HG03354 (cell line): ENCODE measurements at regions not wholly inside any gene's neighbourhood (a gene's known extent, or its start where the extent isn't known, plus 50 kb on each side); places are given as distances from the start of the nearest gene placed in this dataset.

ENCODE experiments used
- ATAC-seq: cut with Tn5 transposase; IDR thresholded peaks from one replicate; pipeline ENCODE4 v1.9.1; 2021; ENCODE audit warnings: mild to moderate bottlenecking; ENCODE audit not compliant: unreplicated experiment, poor library complexity, severe bottlenecking

- ATAC-seq = no peak
Observed at GRCh38 chr10:108690530-108690929, 1232.8 kb downstream of the XPNPEP1 start.

GRCh38 chr10:108689891-108690290 lies 1233.4 kb downstream of the XPNPEP1 start:
- no peak for ATAC-seq

DNA sequence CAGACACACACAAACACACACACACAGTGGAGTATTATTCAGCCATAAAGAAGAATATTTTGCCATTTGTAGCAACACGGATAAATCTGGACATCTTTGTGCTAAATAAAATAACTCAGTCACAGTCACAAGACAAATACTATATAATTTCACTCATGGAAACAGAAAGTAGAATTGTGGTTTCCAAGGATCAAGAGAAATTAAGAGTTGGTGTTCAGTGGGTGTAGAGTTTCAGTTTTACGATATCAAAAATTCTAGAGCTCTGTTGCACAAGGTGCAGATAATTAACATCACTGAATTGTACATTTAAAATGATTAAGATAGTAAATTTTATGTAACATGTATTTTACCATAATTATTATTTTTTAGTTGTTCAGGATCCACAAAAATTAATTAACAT lies 1235.0 kb downstream of the XPNPEP1 start:
- no peak for ATAC-seq

DNA sequence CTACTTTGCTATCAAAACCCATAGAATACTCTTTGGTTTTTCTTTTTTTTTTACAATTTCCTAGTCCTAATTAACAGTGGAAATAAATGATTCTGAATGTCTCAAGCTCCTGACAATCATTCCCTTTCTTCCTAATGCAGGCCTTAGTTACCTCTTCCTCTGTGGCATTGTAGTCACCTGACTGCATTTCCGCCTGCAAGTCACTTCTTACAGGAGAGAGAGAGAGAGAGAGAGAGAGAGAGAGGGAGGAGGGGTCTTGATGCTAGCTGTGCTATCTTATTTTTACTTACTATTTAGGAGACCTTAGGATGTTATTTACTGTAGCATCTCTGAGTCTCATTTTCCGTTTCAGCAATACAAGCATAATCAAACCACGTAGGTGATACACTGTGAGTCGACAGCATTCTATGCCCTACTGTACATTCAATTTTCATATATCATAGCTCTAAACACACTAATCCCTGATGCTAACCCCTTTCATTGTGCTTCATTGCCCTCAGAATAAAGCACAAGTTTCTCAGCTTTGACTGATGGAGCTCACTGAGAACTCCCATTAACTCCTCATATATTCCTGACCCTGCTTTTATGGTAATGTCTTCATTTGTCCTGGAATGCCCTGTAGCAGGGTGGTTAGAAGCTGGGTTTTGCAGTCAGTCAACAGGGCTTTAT lies 1237.3 kb downstream of the XPNPEP1 start:
- no peak for ATAC-seq

DNA sequence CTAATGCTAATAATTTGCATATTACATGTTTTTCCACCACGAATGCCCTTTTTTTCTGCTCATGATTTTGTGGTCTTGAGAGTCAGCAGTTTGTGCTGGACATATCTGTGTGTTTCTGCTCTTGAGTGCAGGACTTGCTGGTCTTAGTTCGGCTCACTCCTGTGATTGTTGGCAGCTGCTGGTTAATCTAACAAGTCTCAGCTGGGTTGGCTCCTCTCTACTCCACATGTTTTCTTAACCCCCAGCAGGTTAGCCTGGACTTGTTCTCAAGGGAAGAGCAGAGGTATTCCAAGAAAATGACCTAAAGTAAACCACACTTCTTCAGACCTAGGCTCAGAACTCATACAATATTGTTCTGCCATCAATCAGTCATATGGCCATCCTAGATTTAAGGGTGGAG lies 1238.9 kb downstream of the XPNPEP1 start:
- ATAC-seq = no peak

DNA sequence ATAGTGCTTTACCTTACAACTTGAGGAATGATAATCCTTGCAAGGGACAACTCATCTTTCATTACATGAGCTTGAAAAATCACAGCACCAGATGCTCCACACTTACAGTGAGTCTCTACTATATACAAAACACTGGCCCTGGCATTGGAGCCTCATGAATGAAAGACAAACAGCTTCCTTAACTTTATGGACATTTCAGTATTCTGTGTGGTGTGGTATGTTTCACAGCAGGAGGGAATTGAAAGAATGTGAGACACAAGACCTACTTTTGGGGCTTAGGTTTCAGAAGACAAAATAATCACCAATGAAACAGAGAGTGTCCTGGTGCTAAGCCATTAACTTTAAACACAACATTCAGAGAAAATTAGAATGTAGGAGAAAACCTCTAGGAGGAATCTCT lies 1249.6 kb downstream of the XPNPEP1 start:
- ATAC-seq = no peak

DNA sequence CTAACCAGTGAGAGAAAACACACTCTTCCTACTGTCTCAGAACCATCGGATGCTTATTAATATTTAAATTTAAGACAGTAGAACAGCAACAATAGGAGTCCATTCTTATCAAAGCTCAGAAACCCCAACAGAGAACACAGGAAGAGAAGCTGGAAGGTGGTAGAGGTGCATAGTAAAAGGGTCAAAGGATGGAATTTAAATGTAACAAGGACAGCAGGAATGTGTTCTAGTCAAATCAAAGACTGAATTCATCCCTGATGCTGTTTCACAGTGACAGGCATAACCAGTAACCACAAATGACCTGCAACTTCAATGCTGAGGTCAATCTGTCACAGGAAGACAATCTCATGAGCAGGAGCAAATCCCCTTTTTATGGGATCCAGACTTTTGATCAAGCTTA lies 1259.7 kb downstream of the XPNPEP1 start:
- ATAC-seq = no peak

- ATAC-seq = no peak
Observed at GRCh38 chr10:108662975-108663374, 1260.3 kb downstream of the XPNPEP1 start.

DNA sequence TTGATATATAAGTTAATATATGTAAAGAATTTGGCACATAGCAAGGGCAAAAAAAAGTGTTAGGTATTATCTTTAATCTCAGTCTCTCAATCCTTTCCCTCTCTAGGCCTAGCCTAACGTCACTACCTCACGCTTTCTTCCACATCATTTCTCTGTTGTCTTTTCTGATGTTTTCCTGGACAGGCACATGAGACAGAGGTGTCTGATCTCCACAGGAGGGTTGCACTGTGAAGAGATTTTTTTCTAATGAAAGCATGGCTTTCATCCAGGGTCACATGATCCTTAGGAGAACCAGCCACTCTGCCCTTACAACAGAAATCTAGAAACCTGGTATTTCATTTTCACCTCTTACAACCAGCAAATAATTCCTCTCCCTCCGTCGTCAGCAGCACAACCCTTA lies 1268.3 kb downstream of the XPNPEP1 start:
- ATAC-seq = no peak

GRCh38 chr10:108653531-108653930 lies 1269.8 kb downstream of the XPNPEP1 start:
- ATAC-seq = no peak

DNA sequence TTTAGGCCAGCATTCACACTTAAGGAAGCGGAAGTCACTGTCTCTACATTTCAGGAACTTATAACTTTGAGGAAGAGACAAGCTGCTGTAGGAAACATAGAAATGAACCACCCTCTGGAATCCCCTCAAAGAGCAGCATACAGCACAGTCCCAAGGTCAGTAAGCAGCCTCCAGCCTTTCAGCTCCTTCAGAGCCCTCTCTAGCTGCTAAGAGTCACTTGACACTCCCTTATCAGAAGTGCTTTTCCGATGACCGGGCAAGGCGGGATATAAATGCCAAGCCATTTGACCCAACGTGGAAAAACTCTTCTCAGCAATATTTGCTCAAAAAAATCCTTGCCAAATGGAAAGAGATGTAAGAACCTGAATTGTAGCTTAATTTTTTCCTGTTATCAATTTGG lies 1284.3 kb downstream of the XPNPEP1 start:
- ATAC-seq = no peak

DNA sequence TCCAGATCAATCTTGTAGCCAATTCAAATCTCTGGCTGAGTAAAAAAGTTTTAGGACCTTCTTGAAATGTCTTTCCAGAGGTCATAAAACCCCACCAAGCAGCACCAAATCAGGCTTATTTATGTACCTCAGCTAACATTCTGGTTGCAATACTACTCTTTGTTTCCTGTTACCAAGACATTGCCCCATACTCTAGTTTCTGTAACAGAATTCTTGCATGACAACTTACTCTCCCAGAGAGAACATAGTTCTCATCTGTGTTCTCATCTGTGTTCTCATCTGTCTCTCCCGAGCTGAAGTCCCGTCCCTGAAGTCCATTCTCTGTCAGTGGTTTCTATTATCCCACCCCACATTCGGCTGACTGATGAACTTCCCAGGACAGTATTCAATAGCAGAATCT lies 1285.1 kb downstream of the XPNPEP1 start:
- no peak for ATAC-seq

GRCh38 chr10:108633046-108633445 lies 1290.3 kb downstream of the XPNPEP1 start:
- no peak for ATAC-seq

GRCh38 chr10:108632144-108632543 lies 1291.2 kb downstream of the XPNPEP1 start:
- ATAC-seq = no peak

DNA sequence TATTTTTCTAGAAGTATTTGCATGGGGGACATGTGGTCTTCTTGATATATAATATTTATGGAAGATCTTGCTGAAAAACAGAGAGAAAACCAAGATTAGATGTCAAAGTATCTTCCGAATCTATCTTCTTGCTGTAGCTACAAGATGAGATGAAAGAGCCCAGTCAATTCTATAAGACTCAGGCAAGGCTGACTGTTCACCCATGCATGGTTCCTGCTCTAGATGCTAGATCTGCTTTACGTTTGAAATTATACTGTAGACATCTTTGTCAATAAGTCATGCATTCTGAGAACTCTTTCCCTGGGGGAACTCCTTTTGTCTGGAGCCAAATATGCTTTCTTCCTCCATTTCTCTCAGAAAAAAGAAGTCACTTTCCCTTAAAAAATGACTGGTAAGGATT lies 1292.0 kb downstream of the XPNPEP1 start:
- peak; percentile 84 for ATAC-seq

- no peak for ATAC-seq
Observed at GRCh38 chr10:108629834-108630233, 1293.5 kb downstream of the XPNPEP1 start.

- ATAC-seq = no peak
Observed at GRCh38 chr10:108624052-108624451, 1299.3 kb downstream of the XPNPEP1 start.

GRCh38 chr10:108620821-108621534 lies 1302.3 kb downstream of the XPNPEP1 start:
- ATAC-seq = no peak

DNA sequence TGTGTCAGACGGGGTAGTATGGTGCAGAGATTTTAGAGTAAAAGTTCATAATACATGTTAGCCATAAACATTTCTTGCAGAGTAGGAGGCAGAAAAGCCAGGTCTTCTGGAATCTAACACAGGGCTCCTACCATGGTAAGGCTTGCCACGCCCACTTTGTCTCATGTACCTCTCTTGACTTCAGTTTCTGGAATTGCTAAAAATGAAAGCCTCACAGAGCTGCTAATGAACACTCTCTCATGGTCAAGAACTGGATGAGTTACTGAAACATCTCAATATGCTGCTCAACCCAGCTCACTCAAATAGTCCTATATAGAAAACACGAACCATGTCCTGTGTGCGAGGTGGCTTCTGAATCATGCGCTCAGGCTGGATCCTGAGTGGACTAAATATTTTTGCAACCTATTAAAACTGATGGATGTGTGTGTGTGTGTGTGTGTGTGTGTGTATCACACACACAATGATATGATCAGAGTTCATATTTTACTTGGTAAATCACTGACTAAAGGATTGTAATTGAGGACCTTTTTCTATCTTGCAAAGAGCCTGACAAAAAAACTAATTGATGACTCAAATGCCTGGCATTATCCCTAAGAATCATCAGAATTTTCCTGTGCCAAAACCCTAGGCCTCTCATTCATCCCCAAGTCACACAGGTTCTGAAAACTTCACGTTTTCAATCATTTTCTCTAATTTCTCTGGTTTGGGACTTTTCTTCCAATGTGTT lies 1306.6 kb downstream of the XPNPEP1 start:
- ATAC-seq = no peak

DNA sequence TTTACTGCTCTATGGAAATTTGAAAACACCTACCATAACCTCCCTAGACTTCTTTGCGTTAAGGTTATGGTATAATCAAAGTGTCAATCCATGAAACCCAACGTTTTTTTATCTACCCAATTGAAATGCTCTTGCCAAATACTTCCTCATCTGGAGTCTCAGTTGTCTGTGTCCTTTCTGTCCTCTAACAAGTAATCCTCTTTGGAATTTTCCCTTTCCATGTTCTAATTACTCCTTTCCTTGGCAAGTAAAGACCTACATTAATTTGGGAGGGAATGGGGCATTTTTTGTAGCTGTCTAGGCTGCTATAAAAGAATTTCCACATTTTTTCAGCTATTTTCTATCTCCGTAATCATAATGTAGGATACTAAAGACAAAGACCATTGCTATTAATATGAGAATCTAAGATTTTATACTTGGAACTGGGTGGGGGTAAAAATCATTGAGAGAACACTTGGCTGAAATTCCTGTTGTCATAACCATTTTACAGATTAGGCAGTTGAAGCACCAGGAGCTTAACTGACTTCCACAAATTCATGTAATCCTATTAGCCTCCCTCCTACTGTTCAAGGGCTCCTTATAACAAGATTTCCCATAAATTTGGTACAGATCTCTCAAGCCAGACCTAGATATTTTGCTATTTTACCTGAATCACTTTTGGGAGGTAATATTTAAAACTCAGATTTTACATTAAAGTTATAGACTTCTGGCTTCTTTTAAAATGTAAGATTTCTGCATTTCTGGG lies 1307.6 kb downstream of the XPNPEP1 start:
- ATAC-seq = no peak
